PC-3 (cell line): ENCODE measurements at regions not wholly inside any gene's neighbourhood (a gene's known extent, or its start where the extent isn't known, plus 50 kb on each side); places are given as distances from the start of the nearest gene placed in this dataset.

Experiments
- EZH2 ChIP-seq: fragments of 300-600 bp; sonication (generic); IDR thresholded peaks from one replicate; pipeline ENCODE4 v1.6.1; 2017; ENCODE audit warnings: antibody characterized with exemption, mild to moderate bottlenecking, low read length; ENCODE audit not compliant: unreplicated experiment
- TF ChIP-seq, protein P1 (sequence below): fragments of 300-600 bp; sonication (generic); conservative IDR thresholded peaks from 2 replicates; pipeline ENCODE4 v1.5.1; 2017; ENCODE audit warnings: antibody characterized with exemption, low read depth, mild to moderate bottlenecking, low read length

DNA sequence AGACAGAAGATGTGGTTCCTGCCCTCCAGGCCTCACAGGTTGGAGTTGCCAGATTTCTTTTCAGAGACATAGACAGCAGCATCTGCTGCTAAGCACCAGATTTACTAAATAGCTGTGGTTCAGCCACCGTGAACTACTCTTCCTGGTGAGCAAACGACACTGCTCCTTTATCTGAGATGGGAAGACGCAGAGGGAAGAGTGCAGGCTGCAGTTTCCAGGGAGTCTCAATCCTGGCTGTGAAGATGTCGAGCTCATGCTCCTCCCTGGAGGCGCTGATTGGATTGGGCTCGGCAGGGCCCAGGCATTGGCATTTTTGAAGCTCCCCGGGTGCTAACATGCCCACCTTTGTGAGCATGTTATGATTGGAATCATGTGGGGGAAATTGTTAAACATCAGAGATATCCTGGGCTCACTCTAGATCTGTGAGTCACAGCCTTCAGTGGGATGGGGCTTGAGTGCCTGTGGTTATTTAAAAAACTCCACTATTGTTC lies 314.8 kb downstream of the TSN start:
- TF ChIP-seq, protein P1, sequence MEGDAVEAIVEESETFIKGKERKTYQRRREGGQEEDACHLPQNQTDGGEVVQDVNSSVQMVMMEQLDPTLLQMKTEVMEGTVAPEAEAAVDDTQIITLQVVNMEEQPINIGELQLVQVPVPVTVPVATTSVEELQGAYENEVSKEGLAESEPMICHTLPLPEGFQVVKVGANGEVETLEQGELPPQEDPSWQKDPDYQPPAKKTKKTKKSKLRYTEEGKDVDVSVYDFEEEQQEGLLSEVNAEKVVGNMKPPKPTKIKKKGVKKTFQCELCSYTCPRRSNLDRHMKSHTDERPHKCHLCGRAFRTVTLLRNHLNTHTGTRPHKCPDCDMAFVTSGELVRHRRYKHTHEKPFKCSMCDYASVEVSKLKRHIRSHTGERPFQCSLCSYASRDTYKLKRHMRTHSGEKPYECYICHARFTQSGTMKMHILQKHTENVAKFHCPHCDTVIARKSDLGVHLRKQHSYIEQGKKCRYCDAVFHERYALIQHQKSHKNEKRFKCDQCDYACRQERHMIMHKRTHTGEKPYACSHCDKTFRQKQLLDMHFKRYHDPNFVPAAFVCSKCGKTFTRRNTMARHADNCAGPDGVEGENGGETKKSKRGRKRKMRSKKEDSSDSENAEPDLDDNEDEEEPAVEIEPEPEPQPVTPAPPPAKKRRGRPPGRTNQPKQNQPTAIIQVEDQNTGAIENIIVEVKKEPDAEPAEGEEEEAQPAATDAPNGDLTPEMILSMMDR, result no peak
- TF ChIP-seq EZH2, result no peak
